Vagina (tissue), 2 donors: ENCODE measurements at regions not wholly inside any gene's neighbourhood (a gene's known extent, or its start where the extent isn't known, plus 50 kb on each side); places are given as distances from the start of the nearest gene placed in this dataset.

Source experiments
- DNase-seq, 2 donors: peaks; one replicate each; pipeline ENCODE4 v3.0.0-alpha.2; 2017; ENCODE audit errors: extremely low spot score in 2 of 2
- H3K27ac ChIP-seq: fragments of 200-600 bp; sonication (generic); one replicate; pipeline ENCODE4 v1.5.1; 2019
- H3K27me3 ChIP-seq: fragments of 200-600 bp; sonication (generic); one replicate; pipeline ENCODE4 v1.5.1; 2019
- H3K36me3 ChIP-seq, 2 donors: fragments of 200-600 bp; sonication (generic); one replicate each; pipeline ENCODE4 v1.5.1; 2017 to 2019
- H3K4me1 ChIP-seq: fragments of 200-600 bp; sonication (generic); one replicate; pipeline ENCODE4 v1.5.1; 2019
- H3K4me3 ChIP-seq, 2 donors: fragments of 200-600 bp; sonication (generic); 1 replicate in 1 of 2; 2 replicates in 1 of 2; pipeline ENCODE4 v1.5.1; 2016 to 2019
- H3K9me3 ChIP-seq: fragments of 200-600 bp; sonication (generic); one replicate; pipeline ENCODE4 v1.5.1; 2019
- CTCF ChIP-seq, 3 experiments: fragments of 450-650 bp in 2 of 3; fragments of 200-600 bp in 1 of 3; sonication (generic) in 1 of 3; IDR thresholded peaks; one replicate each; pipeline ENCODE4 v1.5.1; 2017 to 2019; ENCODE audit warnings: antibody characterized with exemption in 3 of 3, mild to moderate bottlenecking in 2 of 3, moderate library complexity in 2 of 3
- POLR2A ChIP-seq, 2 donors: fragments of 450-650 bp; IDR thresholded peaks; one replicate each; pipeline ENCODE4 v1.6.1; 2017; ENCODE audit warnings: antibody characterized with exemption in 2 of 2, mild to moderate bottlenecking in 2 of 2, moderate library complexity in 2 of 2
- POLR2AphosphoS5 ChIP-seq, 2 donors: sonication (generic); formaldehyde crosslinking; IDR thresholded peaks; one replicate each; pipeline ENCODE4 v1.9.0; 2017; ENCODE audit warnings: antibody characterized with exemption in 2 of 2, mild to moderate bottlenecking in 2 of 2, low read depth in 1 of 2; ENCODE audit not compliant: insufficient read depth in 1 of 2
- intact Hi-C: fragments of 100-400 bp; cut with DNase I; formaldehyde crosslinking; loops from one replicate; pipeline ENCODE4 v1.15.1; 2023

- no peaks in the 10 kb centered on the region for H3K4me1 ChIP-seq
- DNase-seq, result no peak
- H3K9me3 ChIP-seq, result no peaks in the 10 kb centered on the region
- intact Hi-C loops, result no loop called here
- no peaks in the 10 kb centered on the region for H3K36me3 ChIP-seq
- no peak overlapping the region for H3K4me3 ChIP-seq
- TF ChIP-seq POLR2A (IDR thresholded peaks at IDR 0.05) (no peak), CTCF (IDR thresholded peaks at IDR 0.05) (no peak), POLR2AphosphoS5 (IDR thresholded peaks at IDR 0.05; ENCODE audit: insufficient read depth in 1 of 2, low read depth in 1 of 2) (no peak)
- H3K27me3 ChIP-seq, result no peaks in the 10 kb centered on the region
- H3K27ac ChIP-seq, result no peak overlapping the region
These were observed 60.9 kb upstream of the CHRM2 start for GRCh38 chr7:136807598-136807997.

DNA sequence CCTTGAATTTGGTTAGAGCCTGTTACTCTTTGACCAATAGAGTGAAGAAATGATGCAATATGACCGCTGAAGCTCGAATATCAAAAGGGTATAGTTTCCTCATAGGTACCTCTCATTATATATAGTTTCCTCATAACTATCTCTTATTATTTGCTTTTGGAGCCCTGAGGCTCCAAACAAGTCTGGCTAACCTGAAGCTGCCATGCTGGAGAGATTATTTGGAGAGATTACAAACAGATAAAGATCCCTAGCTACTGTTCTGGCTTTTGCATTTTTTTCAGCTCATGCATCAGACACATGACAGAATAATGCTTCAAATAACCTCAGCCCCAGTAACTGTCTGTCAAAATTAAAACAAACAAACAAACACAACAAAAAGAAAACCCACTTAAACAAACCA, 65.4 kb upstream of the CHRM2 start:
- Histone ChIP-seq H3K36me3 (no peaks in the 10 kb centered on the region), H3K4me3 (no peak overlapping the region), H3K27ac (no peak overlapping the region), H3K9me3 (no peaks in the 10 kb centered on the region), H3K27me3 (no peaks in the 10 kb centered on the region), H3K4me1 (no peaks in the 10 kb centered on the region)
- intact Hi-C loops, result no loop called here
- TF ChIP-seq POLR2AphosphoS5 (IDR thresholded peaks at IDR 0.05; ENCODE audit: insufficient read depth in 1 of 2, low read depth in 1 of 2) (no peak), POLR2A (IDR thresholded peaks at IDR 0.05) (no peak), CTCF (IDR thresholded peaks at IDR 0.05) (no peak)
- DNase-seq, result no peak

DNA sequence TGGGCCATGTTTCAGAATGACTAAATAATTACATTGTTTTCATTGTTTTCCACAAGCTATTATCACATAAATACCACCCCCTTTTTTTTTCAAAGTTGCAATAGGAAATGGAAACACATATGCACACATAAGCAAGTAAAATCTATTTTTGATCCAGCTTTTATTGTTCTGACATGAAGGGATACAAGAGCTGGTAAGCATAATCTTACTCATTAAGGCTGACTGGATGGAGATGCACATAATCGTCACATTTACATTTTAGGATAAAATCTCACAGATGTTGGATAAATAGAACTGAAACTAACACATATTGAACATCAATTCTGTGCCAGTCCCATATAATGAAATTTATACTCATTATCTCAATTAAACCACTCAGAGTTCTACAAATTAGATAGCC, 84.5 kb upstream of the CHRM2 start:
- TF ChIP-seq POLR2AphosphoS5 (IDR thresholded peaks at IDR 0.05; ENCODE audit: insufficient read depth in 1 of 2, low read depth in 1 of 2), result no peak
- TF ChIP-seq POLR2A (IDR thresholded peaks at IDR 0.05), result no peak
- no peak for TF ChIP-seq CTCF (IDR thresholded peaks at IDR 0.05)
- no peaks in the 10 kb centered on the region for H3K27me3 ChIP-seq
- H3K27ac ChIP-seq, result no peak overlapping the region
- intact Hi-C loops, result no loop called here
- no peaks in the 10 kb centered on the region for H3K9me3 ChIP-seq
- H3K4me3 ChIP-seq, result no peak overlapping the region
- H3K36me3 ChIP-seq, result no peaks in the 10 kb centered on the region
- no peaks in the 10 kb centered on the region for H3K4me1 ChIP-seq
- DNase-seq, result no peak

DNA sequence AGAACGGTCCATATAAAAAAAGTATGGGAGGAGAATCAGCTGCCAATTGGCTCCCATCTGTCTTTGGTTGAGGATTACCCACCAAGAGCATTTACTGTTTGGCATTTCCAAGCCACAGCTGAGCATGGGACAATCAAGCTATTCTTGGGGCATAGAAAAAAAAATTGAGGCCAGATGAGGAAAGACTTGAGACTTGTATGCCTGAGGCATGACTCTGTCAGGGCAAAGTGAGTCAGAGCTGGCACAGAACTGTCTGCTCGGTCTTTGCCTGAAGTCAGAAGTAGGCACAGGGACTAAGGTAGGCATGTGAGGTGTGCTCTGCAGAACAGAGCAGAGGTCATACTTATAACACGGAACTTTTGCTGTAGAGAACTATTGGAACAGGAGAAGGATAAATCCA, 126.5 kb upstream of the CHRM2 start:
- no peak for TF ChIP-seq POLR2AphosphoS5 (IDR thresholded peaks at IDR 0.05; ENCODE audit: insufficient read depth in 1 of 2, low read depth in 1 of 2)
- no peak for TF ChIP-seq CTCF (IDR thresholded peaks at IDR 0.05)
- TF ChIP-seq POLR2A (IDR thresholded peaks at IDR 0.05), result no peak
- DNase-seq, result no peak
- H3K27me3 ChIP-seq, result no peaks in the 10 kb centered on the region
- H3K4me3 ChIP-seq, result no peak overlapping the region
- no peaks in the 10 kb centered on the region for H3K4me1 ChIP-seq
- no peak overlapping the region for H3K27ac ChIP-seq
- H3K36me3 ChIP-seq, result no peaks in the 10 kb centered on the region
- H3K9me3 ChIP-seq, result no peaks in the 10 kb centered on the region
- intact Hi-C loops, result no loop called here

- TF ChIP-seq POLR2A (IDR thresholded peaks at IDR 0.05), result no peak
- TF ChIP-seq POLR2AphosphoS5 (IDR thresholded peaks at IDR 0.05; ENCODE audit: insufficient read depth in 1 of 2, low read depth in 1 of 2), result no peak
- no peak for TF ChIP-seq CTCF (IDR thresholded peaks at IDR 0.05)
- intact Hi-C loops, result no loop called here
These were observed 139.5 kb upstream of the CHRM2 start for GRCh38 chr7:136728945-136729344.

More at GRCh38 chr7:136728945-136729344, 139.5 kb upstream of the CHRM2 start:
- no peaks in the 10 kb centered on the region for H3K27me3 ChIP-seq
- H3K4me1 ChIP-seq, result no peaks in the 10 kb centered on the region
- no peak overlapping the region for H3K27ac ChIP-seq
- DNase-seq, result no peak
- no peak overlapping the region for H3K4me3 ChIP-seq
- H3K9me3 ChIP-seq, result no peaks in the 10 kb centered on the region
- H3K36me3 ChIP-seq, result no peaks in the 10 kb centered on the region
